K562 (cell line): ENCODE measurements at regions not wholly inside any gene's neighbourhood (a gene's known extent, or its start where the extent isn't known, plus 50 kb on each side); places are given as distances from the start of the nearest gene placed in this dataset.

Experiments
- ATAC-seq: fragments of 200-7000 bp; cut with Tn5 transposase; 3 replicates; pipeline ENCODE4 v1.9.1; 2020; ENCODE audit warnings: moderate library complexity
- BruUV-seq: library from RNA; stranded (reverse); fragments of 400-500 nt; replicated peaks from 2 replicates; lab custom pipeline; 2021; lab: Mats Ljungman, UMichigan
- CTCF ChIA-PET: fragments of 300-600 bp; formaldehyde crosslinking; extraction: SDS; loops from one replicate; lab custom pipeline; 2021; ENCODE audit warnings: low intra/inter-chr PET ratio; lab: Yijun Ruan, JAX
- POLR2A ChIA-PET: fragments of 300-600, 350-650 bp; sonication (Branson Sonifier 250); formaldehyde crosslinking; extraction: SDS; loops from one replicate; lab custom pipeline; 2021; ENCODE audit warnings: antibody characterized with exemption, inconsistent platforms; lab: Yijun Ruan, JAX
- DNase-seq, 4 experiments: peaks; one replicate each; pipeline versions ENCODE4 v3.0.0 to v3.0.0-alpha.2; 2011 to 2018; ENCODE audit warnings: low spot score in 3 of 4, mixed read lengths in 3 of 4; ENCODE audit errors: extremely low read depth in 1 of 4
- FAIRE-seq: peaks from 2 replicates; lab custom pipeline; 2011; peaks lifted over from hg19 to GRCh38; lab: Jason Lieb, UNC
- H2AFZ ChIP-seq: 2 replicates; pipeline ENCODE4 v1.6.0; 2011; ENCODE audit warnings: low read depth, low read length, control low read depth, inconsistent platforms
- H3K27ac ChIP-seq: fragments of 200-600 bp; 3 replicates; pipeline ENCODE4 v1.8.0; 2011; ENCODE audit warnings: low read depth, mild to moderate bottlenecking, control low read depth, inconsistent platforms, low read length, moderate library complexity, mixed read lengths; ENCODE audit errors: extremely low read depth
- H3K27me3 ChIP-seq, 2 experiments: fragments of 300-600 bp in 1 of 2; 2 replicates in 1 of 2; 3 replicates in 1 of 2; pipeline versions ENCODE4 v1.6.0 to v1.8.0; 2011; ENCODE audit warnings: inconsistent platforms in 2 of 2, low read length in 2 of 2, mild to moderate bottlenecking in 1 of 2, mixed read lengths in 1 of 2, moderate library complexity in 1 of 2; ENCODE audit not compliant: control insufficient read depth in 2 of 2, insufficient read depth in 2 of 2
- H3K36me3 ChIP-seq: fragments of 300-600 bp; 3 replicates; pipeline ENCODE4 v1.8.0; 2011; ENCODE audit warnings: mild to moderate bottlenecking, low read length, inconsistent platforms; ENCODE audit not compliant: control insufficient read depth, insufficient read depth
- H3K4me1 ChIP-seq, 2 experiments: fragments of 200-600 bp in 1 of 2; replicated peaks in 1 of 2; 2 replicates in 1 of 2; 3 replicates in 1 of 2; pipeline versions ENCODE4 v1.5.1 to v1.8.0; 2011; ENCODE audit warnings: inconsistent platforms in 2 of 2, low read length in 2 of 2, mild to moderate bottlenecking in 1 of 2, mixed read lengths in 1 of 2, moderate library complexity in 1 of 2; ENCODE audit not compliant: control insufficient read depth in 2 of 2, insufficient read depth in 2 of 2
- H3K4me2 ChIP-seq: 2 replicates; pipeline ENCODE4 v1.6.1; 2011; ENCODE audit warnings: low read length, control low read depth, inconsistent platforms, mixed read lengths; ENCODE audit not compliant: insufficient read depth
- H3K4me3 ChIP-seq: fragments of 200-600 bp; sonication (generic), shearing (Covaris generic); 2 replicates; pipeline ENCODE4 v1.5.1; 2016; ENCODE audit warnings: control low read depth, inconsistent platforms
- H3K79me2 ChIP-seq: fragments of 200-600 bp; 3 replicates; pipeline ENCODE4 v1.8.0; 2011; ENCODE audit warnings: low read length, inconsistent platforms; ENCODE audit not compliant: control insufficient read depth, insufficient read depth
- H3K9ac ChIP-seq, 2 experiments: 2 replicates each; pipeline versions ENCODE4 v1.6.0 to v1.6.1; 2011; ENCODE audit warnings: low read depth in 2 of 2, low read length in 2 of 2, control low read depth in 1 of 2, inconsistent platforms in 1 of 2, mild to moderate bottlenecking in 1 of 2, mixed read lengths in 1 of 2; ENCODE audit not compliant: insufficient read depth in 1 of 2
- H3K9me1 ChIP-seq: one replicate; pipeline ENCODE4 v1.6.0; 2011; ENCODE audit warnings: inconsistent platforms, mild to moderate bottlenecking, low read length, moderate library complexity; ENCODE audit not compliant: control insufficient read depth, insufficient read depth
- H3K9me3 ChIP-seq: replicated peaks from 2 replicates; pipeline ENCODE4 v1.5.1; 2011; ENCODE audit warnings: low read depth, low read length, inconsistent platforms; ENCODE audit not compliant: control insufficient read depth, insufficient read depth
- H4K20me1 ChIP-seq: replicated peaks from 2 replicates; pipeline ENCODE4 v1.6.1; 2011; ENCODE audit warnings: low read length, inconsistent platforms, mixed read lengths; ENCODE audit not compliant: control insufficient read depth, insufficient read depth
- BCL6 ChIP-seq: fragments of 250-450 bp; sonication (Bioruptor Pico); IDR thresholded peaks from 2 replicates; pipeline ENCODE4 v1.4.0; 2020
- BMI1 ChIP-seq: fragments of 150-350 bp; IDR thresholded peaks from 2 replicates; pipeline ENCODE4 v1.6.1; 2014; ENCODE audit warnings: low read length
- HNRNPLL ChIP-seq: fragments of 200-400 bp; formaldehyde crosslinking; IDR thresholded peaks from 2 replicates; pipeline ENCODE4 v1.6.1; 2017; ENCODE audit warnings: low read length, low read depth, mild to moderate bottlenecking; ENCODE audit not compliant: poor library complexity, severe bottlenecking
- MYBL2 ChIP-seq, 2 experiments: fragments of 450-650 bp in 1 of 2; sonication (generic) in 1 of 2; formaldehyde crosslinking in 1 of 2; IDR thresholded peaks; 2 replicates each; pipeline versions ENCODE4 v1.6.1 to v1.8.1; 2017 to 2022; ENCODE audit warnings: borderline replicate concordance in 1 of 2, inconsistent platforms in 1 of 2, low read depth in 1 of 2, mild to moderate bottlenecking in 1 of 2, missing genetic modification reagents in 1 of 2, moderate library complexity in 1 of 2
- RUNX1 ChIP-seq: sonication (generic); IDR thresholded peaks from 2 replicates; pipeline ENCODE4 v1.6.1; 2016; ENCODE audit warnings: antibody characterized with exemption, low read depth
- SUPT5H ChIP-seq: fragments of 450-650 bp; IDR thresholded peaks from 2 replicates; pipeline ENCODE4 v1.6.1; 2016
- TCF7 ChIP-seq: sonication (generic); IDR thresholded peaks from 2 replicates; pipeline ENCODE4 v1.6.1; 2016; ENCODE audit warnings: antibody characterized with exemption, borderline replicate concordance
- ZC3H4 ChIP-seq: sonication (generic); formaldehyde crosslinking; IDR thresholded peaks from 2 replicates; pipeline ENCODE4 v1.9.0; 2021; ENCODE audit warnings: missing genetic modification reagents, borderline replicate concordance
- ZC3H8 ChIP-seq: fragments of 450-650 bp; IDR thresholded peaks from 2 replicates; pipeline ENCODE4 v1.6.1; 2017
- ZNF133 ChIP-seq: fragments of 250-450 bp; sonication (Bioruptor Pico); IDR thresholded peaks from 2 replicates; pipeline ENCODE4 v1.4.0; 2020; ENCODE audit warnings: mild to moderate bottlenecking
- ZNF644 ChIP-seq: fragments of 200-800 bp; sonication (Bioruptor generic); IDR thresholded peaks from 2 replicates; pipeline ENCODE4 v1.6.1; 2016; ENCODE audit warnings: low read depth, missing genetic modification characterization, missing compliant biosample characterization
- ZNF766 ChIP-seq: fragments of 200-800 bp; sonication (Bioruptor generic); conservative IDR thresholded peaks from 2 replicates; pipeline ENCODE4 v1.6.1; 2016; ENCODE audit warnings: missing genetic modification characterization, missing compliant biosample characterization
- ZNF785 ChIP-seq: fragments of 250-450 bp; sonication (Bioruptor Pico); IDR thresholded peaks from 2 replicates; pipeline ENCODE4 v1.4.0; 2020; ENCODE audit warnings: mild to moderate bottlenecking
- WGBS: fragments of 100-300 bp; shearing (Covaris generic); methylation state at CpG from one replicate; pipeline ENCODE4 v1.1.6; 2016; ENCODE audit warnings: low coverage, mixed read lengths; ENCODE audit not compliant: insufficient coverage; ENCODE audit errors: missing lambda C conversion rate; 5-methylcytosine and 5-hydroxymethylcytosine counted together
- in situ Hi-C: fragments of 300-500 bp; cut with MboI; formaldehyde crosslinking; loops from 4 replicates; pipeline ENCODE4 v1.15.0; 2018; ENCODE audit warnings: inconsistent platforms, mixed read lengths
- intact Hi-C: fragments of 100-400 bp; cut with micrococcal nuclease; formaldehyde crosslinking; loops from 2 replicates; pipeline ENCODE4 v1.14.2; 2022
- TF ChIP-seq, protein P1 (sequence below): IDR thresholded peaks from 3 replicates; pipeline ENCODE4 v1.6.1; 2011; ENCODE audit warnings: borderline replicate concordance, mild to moderate bottlenecking; ENCODE audit not compliant: insufficient read length, insufficient read depth
- TF ChIP-seq, protein P2 (sequence below): sonication (generic); formaldehyde crosslinking; IDR thresholded peaks from 2 replicates; pipeline ENCODE4 v1.8.0; 2022; ENCODE audit warnings: mild to moderate bottlenecking, missing genetic modification reagents

GRCh38 chr3:137204409-137204808, 246.6 kb downstream of the IL20RB start:
- no TSS peak for BruUV-seq
- H3K4me3 ChIP-seq, result no peak overlapping the region
- TF ChIP-seq BCL6 (CRISPR knock-in tag) (no peak), ZNF133 (no peak), ZC3H8 (no peak), SUPT5H (no peak), ZNF766 (no peak), TCF7 (no peak), ZNF785 (CRISPR knock-in tag) (no peak), MYBL2 (IDR thresholded peaks at IDR 0.05; ENCODE audit: low read depth) (no peak), MYBL2 (CRISPR knock-in tag; IDR thresholded peaks at IDR 0.05; ENCODE audit: borderline replicate concordance) (no peak), BMI1 (no peak), ZNF644 (tag) (no peak), ZC3H4 (CRISPR knock-in tag) (no peak), HNRNPLL (no peak), RUNX1 (no peak)
- TF ChIP-seq, protein P1, sequence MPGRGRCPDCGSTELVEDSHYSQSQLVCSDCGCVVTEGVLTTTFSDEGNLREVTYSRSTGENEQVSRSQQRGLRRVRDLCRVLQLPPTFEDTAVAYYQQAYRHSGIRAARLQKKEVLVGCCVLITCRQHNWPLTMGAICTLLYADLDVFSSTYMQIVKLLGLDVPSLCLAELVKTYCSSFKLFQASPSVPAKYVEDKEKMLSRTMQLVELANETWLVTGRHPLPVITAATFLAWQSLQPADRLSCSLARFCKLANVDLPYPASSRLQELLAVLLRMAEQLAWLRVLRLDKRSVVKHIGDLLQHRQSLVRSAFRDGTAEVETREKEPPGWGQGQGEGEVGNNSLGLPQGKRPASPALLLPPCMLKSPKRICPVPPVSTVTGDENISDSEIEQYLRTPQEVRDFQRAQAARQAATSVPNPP, result no peak
- TF ChIP-seq, protein P2, sequence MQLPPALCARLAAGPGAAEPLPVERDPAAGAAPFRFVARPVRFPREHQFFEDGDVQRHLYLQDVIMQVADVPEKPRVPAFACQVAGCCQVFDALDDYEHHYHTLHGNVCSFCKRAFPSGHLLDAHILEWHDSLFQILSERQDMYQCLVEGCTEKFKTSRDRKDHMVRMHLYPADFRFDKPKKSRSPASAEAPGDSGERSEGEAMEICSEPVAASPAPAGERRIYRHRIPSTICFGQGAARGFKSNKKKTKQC (CRISPR knock-in tag), result no peak
- H4K20me1 ChIP-seq, result no peaks in the 10 kb centered on the region
- intact Hi-C loops (no loop called here), in situ Hi-C loops (no loop called here)
- no peak overlapping the region for H3K9ac ChIP-seq
- WGBS, result 0% methylated on average over 3 of the region's 3 CpGs
- no peaks in the 10 kb centered on the region for H3K9me1 ChIP-seq
- no peak overlapping the region for H3K27ac ChIP-seq
- H3K36me3 ChIP-seq, result no peaks in the 10 kb centered on the region
- ChIA-PET CTCF (no interaction called here), POLR2A (no interaction called here)
- no peaks in the 10 kb centered on the region for H3K79me2 ChIP-seq
- DNase-seq, result no peak
- H3K4me1 ChIP-seq, result no peaks in the 10 kb centered on the region
- H2AFZ ChIP-seq, result no peak overlapping the region
- H3K4me2 ChIP-seq, result no peak overlapping the region
- H3K27me3 ChIP-seq, result no peaks in the 10 kb centered on the region
- H3K9me3 ChIP-seq, result no peaks in the 10 kb centered on the region
- FAIRE-seq, result no peak
- ATAC-seq, result no peak
